ENCODE measurements at regions not wholly inside any gene's neighbourhood (a gene's known extent, or its start where the extent isn't known, plus 50 kb on each side); places are given as distances from the start of the nearest gene placed in this dataset.
"Not testable (repeated sequence)": the region's sequence is repeated elsewhere in the genome, so short reads cannot be mapped to it uniquely, and the experiment has no call there.

DNA sequence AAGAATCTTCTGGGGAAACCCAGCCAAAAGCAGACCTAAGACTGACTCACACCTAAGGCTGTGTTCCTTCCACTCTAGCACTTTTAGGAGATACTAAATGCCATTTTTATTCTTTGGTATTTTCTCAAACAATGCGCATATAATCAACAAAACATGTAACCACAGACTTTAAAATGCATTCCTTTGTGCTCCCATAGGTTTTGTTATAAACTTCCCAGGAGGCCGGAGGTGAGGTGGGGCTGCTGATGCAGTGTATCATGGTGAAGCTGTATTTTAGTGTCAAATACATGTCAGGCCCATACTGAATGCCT is 155.2 kb downstream of the BTBD3 start:
- no peak for DNase-seq

DNA sequence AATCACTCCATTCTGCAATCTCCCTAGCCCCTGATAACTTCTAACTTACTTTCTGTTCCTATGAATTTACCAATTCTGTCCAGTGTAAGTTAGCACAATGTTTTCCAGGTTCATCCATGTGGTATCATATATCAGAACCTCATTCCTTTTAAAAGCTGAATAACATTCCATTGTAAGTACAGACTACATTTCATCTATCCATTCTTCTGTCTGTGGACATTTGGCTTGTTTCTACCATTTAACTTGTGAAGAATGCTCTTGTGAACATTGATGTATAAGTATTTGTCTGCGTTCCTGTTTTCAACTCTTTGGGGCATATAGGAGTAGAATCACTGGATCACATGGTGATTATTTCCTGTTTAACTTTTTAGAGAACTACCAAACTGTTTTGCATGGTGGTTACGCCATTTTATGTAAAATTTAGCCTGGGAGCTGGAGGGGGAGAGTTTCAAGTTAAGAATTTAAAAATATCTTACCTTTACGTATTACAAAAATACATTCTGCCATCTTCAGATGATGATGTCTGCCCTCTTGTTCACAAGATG is 156.5 kb downstream of the BTBD3 start:
- no peak for DNase-seq

DNA sequence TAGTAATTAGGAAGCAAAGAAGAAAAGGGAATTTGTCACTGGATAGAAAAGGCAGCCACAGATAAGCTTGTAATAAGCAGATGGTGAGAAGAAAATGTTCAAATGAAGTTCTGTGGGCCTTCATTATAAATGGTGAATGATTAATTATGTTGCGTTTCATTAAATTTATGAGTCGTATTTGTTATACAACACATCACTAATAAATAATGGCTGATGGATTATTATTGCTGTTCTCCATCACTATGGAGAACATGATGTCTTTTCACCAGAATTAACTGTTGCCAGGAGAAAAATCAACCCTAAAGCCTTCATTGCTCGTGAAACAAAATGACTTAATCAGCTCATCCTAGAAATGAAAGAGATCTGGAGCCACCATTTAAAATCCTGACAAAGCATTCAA is 158.5 kb downstream of the BTBD3 start:
- no peak for DNase-seq

DNA sequence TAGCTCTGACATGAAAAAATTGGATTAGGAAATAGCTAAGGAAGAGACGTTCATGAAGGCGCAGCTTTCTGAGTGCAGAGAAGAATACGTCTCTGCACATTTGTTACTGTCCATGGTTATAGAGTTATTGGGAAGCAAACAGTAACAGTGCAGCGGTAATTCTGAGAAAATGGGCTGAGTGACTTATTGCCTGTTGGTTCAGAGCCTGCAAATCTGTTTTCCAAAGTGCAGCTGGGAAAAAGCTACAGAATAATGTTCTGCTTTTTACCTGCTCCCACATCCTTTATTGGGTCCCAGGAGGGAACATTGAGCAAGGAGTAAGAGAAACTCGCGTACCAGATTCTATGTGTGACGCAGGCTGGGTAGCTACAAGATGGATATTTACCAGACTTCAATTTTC is 160.2 kb downstream of the BTBD3 start:
- DNase-seq = no peak

DNA sequence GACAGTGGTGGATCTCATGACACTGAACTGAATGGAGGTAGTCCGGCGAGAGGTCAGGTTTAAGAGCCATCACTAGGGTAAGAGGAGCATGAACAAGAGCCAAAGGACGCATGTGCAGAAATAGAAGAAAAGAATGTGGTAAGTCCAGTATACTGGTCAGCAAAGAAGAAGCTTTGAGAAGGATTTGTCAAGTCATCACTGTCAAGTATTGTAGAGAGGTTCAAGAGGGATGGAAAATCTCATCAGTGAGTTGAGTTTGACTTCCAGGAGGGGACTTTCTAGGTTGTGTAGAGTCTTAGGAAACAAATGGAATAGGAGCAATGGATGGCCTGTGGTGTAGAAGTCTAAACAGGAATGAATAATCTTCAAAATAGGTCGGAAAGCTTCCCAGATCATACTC is 161.8 kb downstream of the BTBD3 start:
- DNase-seq = no peak

DNA sequence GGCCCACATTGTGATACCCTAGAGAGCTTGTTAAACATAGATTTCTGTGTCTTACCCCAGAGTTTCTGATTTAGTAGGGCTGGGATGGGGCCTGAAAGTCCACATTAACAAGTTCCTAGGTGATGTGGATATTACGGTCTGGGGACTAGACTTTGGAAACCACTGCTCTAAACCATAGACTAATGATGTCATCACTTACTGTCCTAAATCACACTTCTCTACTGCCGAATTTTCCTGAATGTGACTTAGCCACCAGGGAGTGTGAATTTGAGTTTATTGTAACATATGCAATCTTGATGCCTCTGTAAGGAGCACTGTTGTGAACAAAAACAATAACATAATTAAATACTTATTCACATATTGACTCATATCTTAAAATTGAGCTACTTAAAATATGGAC is 165.6 kb downstream of the BTBD3 start:
- no peak for DNase-seq

DNA sequence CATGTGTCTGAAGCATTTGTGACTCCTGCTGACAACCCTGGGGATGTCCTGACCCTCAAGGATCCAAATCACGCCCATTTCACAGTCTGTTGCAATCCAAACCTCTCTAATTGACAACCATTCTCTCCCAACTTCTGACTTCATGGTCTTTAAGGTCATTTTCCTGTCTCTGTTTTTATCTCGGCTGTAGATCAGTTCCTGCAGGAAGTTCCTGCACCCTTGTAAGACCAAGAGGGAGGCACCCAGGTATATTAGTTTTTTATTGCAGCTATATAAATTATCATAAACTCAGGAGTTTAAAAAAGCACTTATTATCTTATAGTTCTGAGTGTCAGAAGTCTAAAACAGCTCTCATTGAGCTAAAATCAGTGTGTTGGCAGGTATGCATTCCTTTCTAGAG is 166.8 kb downstream of the BTBD3 start:
- DNase-seq = no peak

DNA sequence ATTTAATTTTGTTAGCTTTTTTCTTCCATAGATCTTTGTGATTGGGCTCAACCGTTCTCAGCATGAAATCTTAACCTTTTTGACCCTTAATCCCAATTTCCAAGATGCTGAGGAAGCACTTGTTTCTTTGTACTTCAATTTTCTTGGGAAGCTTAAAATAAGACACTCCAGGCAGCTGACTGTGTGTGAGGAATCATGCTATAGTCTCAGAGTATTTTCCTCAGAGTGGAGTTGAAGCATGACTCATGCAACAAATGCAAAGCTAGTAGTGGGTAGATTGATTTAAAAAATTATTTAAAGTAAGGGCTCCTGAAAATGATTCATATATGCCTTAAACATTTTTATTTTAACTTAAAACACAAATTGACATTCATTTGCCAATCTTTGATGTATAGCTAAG is 168.7 kb downstream of the BTBD3 start:
- DNase-seq = no peak

DNA sequence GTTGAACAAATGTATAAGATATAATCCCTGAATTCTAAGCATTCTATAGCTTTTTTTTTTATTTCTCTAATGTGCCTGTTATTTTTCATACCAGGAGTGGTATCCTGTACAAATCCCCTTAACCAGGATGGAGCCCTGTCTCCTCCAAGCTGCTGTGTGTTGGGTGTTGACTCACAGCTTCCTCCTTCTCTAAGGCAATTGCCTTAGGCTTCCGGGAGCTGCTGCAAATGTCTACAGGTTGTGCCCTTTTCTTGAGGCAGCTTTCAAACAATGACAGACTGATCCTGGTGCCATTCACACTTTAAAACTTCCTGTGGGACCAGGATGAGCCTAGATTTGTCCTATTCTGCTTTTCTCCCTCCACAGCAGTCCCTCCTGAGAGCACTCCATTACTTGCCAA is 173.2 kb downstream of the BTBD3 start:
- DNase-seq = no peak

DNA sequence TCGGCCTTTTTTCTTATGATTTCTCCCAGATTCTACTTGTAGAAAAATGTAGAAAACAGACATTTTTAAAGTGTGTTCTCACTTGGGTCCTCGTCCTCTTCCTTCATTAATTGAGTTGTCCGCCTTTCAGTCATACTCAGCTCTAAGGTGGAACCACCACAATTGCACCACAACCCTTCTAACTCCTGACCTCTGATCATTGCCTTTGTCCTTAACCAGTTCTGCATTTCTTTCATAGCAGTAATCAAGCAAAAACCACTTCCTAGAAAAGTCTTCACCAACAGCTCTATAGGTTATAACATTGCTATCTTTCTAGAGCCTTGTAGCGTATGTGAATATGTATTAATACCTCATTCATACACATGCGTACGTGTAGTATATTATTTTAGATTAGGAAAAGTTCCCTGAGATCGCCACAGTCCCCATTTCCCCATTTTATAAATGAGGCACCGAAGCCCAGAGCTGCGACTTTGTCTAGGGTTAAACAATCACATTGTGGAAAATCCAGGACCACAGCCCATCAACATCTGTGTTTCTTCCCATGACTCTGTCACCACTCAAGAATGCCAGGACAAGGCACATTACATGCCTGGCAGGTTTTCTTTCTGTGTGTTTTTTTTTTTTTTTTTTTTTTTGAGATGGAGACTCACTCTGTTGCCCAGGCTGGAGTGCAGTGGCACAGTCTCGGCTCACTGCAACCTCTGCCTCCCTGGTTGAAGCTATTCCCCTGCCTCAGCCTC is 175.5 kb downstream of the BTBD3 start:
- DNase-seq = no peak

DNA sequence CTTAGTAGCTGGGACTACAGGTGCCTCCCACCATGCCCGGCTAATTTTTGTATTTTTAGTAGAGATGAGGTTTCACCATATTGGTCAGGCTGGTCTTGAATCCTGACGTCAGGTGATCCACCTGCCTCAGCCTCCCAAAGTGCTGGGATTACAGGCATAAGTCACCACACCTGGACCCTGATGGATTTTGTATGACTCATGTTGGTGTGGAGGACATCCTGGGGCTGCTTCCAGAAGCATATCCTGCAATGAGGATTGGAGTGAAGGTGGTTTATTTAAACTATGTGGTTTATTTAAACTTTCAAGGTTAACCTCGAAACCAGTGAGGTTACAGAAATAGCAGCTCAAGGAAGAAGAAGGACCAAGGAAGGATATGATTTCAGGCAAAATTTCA is 176.1 kb downstream of the BTBD3 start:
- not testable (repeated sequence) for DNase-seq

DNA sequence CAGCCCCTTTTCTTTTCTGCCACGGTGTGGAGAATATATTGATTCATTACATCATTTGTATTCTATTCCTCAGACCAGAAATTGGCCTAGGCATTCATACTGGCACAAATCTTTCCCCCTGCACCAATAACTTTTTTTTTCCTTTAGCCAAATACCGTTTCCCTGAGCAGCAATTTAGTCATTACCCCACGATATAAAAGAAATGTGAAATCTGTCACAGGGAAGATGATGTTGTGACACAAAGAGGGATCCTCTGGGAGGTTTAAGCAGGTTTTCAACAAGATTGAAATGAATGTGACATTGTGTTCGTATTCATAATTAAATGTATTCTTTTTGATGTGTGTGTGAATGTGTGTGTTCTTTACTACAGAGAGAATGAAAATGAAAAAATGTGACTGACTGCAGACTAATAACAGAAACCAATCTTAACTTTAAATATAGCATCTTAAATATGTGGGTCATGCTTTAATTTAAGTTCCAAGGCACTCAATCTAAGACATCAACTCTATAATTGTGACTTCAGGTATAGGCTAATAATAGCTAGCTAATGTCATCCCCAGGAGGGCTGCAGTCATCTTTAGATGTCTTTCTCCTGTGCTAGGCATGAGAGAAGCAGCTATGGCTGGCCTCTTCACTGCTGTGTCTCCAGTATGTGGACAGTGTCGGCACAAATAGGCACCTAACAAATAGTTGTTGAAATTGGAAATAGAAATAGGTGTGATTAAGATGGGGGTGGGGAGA is 177.7 kb downstream of the BTBD3 start:
- no peak for DNase-seq

DNA sequence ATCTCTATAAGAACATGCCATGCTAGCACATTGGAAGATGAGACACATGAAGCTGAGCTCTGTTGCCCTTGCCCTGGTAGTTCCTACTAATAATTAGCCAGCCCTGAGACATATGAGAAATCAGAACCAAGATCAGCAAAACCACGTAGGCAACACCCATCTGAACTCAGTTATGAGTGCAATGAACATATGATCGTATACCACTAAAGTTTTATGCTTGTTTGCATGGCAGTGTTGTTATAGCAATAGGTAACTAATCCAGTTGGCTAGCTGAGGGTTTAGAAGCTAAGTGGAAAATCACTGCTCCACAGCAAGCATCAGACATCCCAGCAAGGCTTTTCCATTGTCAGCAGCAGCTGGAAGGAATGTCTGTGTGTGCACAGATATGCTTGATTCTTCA is 180.7 kb downstream of the BTBD3 start:
- DNase-seq = no peak

DNA sequence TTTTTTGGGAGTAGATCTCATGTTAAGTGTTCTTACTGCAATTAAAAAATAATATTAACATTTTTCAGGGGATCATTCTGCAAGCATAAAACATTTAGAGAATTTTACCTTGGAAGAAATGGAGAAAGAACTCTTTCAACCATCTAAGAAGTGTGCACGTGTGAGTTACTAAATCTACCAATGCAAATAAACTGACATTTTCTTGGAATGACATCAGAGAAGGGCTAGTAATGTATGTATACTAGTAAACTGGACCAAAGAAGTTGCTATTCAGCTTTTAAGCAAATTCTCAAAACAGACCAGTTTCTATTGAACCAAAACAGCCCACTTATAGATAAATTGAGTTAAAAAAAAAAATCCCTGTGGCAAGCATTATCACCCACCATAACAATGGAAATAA is 191.2 kb downstream of the BTBD3 start:
- no peak for DNase-seq

DNA sequence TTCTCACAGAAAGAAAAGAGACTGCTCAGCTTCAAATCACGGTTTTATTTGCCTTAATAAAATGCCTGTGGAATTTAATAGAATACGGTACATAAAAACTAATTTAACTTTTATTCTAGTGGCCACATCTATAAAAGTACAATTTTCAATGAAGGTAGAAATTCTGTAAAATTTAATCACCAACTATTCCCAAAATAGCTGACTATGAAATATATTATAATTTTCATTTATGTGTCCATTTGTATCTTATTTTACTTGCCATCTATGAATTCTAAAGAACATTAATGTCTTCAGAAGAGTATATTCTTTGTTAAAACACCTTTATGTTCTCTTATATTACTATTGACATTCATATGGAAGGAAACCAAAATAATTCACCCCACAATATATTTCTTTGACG is 192.6 kb downstream of the BTBD3 start:
- no peak for DNase-seq

DNA sequence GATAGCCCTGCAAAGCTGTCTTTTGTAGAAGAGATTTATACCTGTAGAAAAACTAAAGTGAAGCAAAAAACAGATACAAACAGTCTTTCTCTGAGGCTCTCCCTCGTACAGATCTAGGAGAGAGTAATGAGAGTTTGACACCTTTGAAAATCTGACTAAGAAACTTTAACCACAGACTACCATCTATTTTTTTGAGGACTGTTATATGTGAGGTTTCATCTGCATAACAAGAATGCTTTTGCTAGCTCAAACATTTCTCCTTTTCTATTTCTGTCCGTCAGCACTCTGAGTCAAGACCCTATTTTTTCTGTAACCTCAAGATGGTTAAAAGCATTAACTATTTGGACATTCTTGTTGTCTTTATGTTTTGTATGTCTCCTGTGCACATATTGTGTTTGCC is 193.0 kb downstream of the BTBD3 start:
- no peak for DNase-seq

DNA sequence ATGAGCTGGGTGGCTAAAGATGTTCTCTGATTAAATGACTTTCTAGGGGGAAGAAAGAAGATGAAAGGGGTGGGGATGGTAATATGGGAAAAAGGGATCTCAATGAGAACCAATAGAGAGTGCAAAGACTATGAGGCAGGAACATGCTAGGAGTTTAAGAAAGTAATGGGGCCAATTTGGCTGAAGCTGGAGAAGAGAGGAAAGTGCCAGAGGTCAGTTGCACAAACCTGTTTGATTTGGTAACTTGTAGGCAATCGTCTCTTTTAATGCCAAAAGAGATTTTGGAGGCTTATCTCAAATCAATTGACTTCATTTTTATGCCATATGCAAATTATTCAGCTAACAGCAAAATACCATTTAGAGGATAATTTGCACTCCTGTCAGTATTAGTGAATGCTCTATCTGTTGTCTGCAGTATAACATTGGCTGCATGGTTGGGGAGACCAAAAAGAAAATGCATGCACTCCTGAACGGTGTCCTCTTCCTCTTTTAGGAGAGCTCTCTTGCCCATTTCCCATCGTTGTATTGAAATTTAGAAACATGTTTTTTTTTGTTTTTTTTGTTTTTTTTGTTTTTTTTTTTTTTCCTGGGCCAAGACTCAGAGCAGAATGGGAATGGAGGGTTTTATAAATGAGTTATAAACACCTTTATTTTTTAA is 193.9 kb downstream of the BTBD3 start:
- DNase-seq = no peak

DNA sequence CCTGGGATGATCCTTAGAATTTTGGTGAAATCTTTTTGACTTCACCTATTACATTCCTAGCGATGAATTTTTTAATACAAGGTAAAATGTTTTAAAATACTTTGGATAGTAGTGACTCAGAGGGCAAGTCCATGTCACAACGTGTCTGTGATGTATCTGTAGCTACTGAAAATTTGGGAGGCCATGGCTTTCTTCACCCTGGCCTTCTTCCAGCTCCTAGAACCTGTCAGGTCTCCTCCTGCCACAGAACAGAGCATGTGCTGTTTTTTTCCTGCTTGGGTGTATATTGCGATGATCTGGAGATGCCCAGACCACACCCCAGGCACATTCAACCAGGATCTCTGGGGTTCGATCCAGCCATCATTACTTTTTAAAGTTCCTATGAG is 194.4 kb downstream of the BTBD3 start:
- no peak for DNase-seq

DNA sequence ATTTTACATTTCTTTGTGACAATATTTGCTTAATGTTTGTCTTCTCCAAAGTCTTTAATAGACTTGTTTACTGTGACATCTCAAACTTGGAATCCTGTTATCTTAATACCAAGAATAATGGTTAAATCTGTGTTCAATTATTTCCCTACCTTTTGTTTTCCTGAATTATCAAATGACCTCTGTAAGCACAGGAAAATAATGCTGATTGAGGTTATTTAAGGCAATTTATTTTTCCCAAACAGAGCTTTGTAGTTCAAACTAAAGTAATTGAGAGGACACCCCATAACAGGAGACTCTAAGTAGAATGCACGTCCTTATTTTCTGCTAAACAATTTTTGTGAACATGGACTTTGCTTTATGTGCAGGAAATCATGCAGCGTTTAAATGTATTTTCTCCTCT is 195.0 kb downstream of the BTBD3 start:
- no peak for DNase-seq

DNA sequence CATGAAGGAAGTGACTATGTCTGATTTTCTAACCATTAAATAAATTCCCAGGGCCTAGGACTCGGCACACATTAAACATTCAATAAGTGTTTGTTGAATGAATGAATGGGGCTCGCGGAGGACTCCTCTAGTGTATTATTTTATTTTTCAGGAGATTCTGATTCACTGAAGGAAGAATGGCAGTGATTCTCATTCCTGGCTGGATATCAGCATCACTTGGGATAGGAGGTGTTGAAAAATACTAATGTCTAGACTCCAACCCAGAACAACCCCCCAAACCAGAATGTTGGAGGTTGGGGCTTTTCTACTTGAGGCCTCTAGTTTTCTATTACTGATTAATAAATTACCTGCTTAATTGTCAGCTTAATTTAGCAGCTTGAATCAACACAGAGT is 195.4 kb downstream of the BTBD3 start:
- no peak for DNase-seq

DNA sequence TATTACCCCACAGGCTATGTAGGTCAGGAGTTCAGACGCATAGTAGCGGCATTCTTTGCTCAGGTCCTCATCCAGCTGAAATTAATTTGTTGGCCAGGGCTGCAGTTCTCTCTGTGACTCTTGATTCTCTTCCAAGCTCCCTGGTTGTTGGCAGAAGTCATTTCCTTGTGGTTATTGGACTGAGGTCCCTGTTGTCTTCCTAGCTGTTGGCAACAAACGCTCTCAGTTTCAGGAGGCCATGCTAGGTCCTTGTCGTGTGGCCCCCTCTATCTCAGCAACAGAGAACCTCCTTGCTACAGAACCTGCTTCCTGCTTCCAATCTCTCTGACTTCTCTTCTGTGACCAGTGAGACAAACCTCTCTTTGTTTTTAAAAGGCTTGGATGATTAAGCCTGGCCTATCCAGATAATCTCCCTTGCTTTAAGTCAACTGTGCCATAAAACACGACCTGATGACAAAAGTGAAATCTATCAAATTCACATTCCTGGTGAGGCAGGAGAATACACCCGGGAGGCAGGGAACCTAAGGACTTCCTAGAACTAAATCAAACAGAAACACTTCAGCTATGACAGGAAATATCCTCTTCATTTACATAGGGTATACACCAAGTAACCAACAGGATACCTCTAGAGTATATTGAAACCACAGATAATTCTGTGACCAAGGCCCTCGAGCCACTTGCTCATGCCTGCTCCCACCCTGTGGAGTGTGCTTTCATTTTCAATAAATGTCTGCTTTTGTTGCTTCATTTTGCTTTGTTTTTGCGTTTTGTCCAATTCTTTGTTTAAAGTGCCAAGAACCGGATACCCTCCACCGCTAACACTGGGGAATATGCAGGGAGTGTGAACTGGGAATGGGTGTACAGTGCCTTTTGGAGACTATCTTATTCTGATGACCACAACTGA is 196.0 kb downstream of the BTBD3 start:
- no peak for DNase-seq

DNA sequence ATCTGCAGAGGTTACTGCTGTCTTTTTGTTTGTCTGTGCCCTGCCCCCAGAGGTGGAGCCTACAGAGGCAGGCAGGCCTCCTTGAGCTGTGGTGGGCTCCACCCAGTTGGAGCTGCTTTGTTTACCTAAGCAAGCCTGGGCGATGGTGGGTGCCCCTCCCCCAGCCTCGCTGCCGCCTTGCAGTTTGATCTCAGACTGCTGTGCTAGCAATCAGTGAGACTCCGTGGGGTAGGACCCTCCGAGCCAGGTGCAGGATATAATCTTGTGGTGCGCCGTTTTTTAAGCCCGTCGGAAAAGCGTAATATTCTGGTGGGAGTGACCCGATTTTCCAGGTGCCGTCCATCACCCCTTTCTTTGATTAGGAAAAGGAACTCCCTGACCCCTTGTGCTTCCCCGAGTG is 211.4 kb downstream of the BTBD3 start:
- not testable (repeated sequence) for DNase-seq

DNA sequence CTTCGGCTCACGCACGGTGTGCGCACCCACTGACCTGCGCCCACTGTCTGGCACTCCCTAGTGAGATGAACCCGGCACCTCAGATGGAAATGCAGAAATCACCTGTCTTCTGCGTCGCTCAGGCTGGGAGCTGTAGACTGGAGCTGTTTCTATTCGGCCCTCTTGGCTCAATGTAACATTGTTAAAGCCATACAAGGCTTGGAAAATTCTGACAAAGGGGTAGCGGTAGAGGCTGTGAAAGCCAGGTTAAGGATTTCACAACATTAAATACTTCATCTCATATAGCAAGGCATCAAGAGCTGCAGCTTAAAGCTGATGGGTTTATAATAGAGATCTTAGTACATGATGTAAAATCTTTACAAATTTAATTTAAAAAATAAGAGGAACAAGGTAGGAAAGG is 211.8 kb downstream of the BTBD3 start:
- not testable (repeated sequence) for DNase-seq

All from hematopoietic multipotent progenitor cell treated with erythropoietin and hydrocortisone succinate and interleukin-3 and kit ligand, for 8 days (in vitro differentiated cells).